AG04450 (cell line): ENCODE measurements at regions not wholly inside any gene's neighbourhood (a gene's known extent, or its start where the extent isn't known, plus 50 kb on each side); places are given as distances from the start of the nearest gene placed in this dataset. TPM values are rescaled to one million over a fixed set of nuclear protein-coding genes. Genes with fewer than 3 reads are reported as not detected.

Experiments used
- CTCF ChIA-PET: fragments of 300-600, 350-600 bp; formaldehyde crosslinking; extraction: SDS; loops from one replicate; lab custom pipeline; 2022; ENCODE audit warnings: antibody characterized with exemption, inconsistent platforms; lab: Charles Lee
- POLR2A ChIA-PET: fragments of 350-600 bp; formaldehyde crosslinking; extraction: SDS; loops from one replicate; lab custom pipeline; 2021; ENCODE audit warnings: antibody characterized with exemption, inconsistent platforms; lab: Yijun Ruan, JAX
- DNase-seq: peaks from one replicate; pipeline ENCODE4 v3.0.0-alpha.2; 2011; ENCODE audit warnings: low read depth, low spot score
- H3K27ac ChIP-seq: one replicate; pipeline ENCODE4 v1.5.1; 2012; ENCODE audit warnings: low read depth, low read length, control low read depth
- H3K27me3 ChIP-seq: one replicate; pipeline ENCODE4 v1.6.0; 2012; ENCODE audit warnings: low read length; ENCODE audit not compliant: control insufficient read depth, insufficient read depth
- H3K4me3 ChIP-seq: 2 replicates; pipeline ENCODE4 v1.5.1; 2011; ENCODE audit warnings: mild to moderate bottlenecking, low read depth, low read length, control low read depth
- H3K9me3 ChIP-seq: 2 replicates; pipeline ENCODE4 v1.5.1; 2012; ENCODE audit warnings: low read length; ENCODE audit not compliant: control insufficient read depth, insufficient read depth
- small RNA-seq: library from RNA; depleted of rRNA; stranded (forward); fragments of <200 nt; gene quantifications from one replicate; pipeline ENCODE3, GENCODE V24; 2012; ENCODE audit warnings: low read depth; ENCODE audit not compliant: insufficient read length
- TF ChIP-seq, protein P1 (sequence below): IDR thresholded peaks from 2 replicates; pipeline ENCODE4 v1.5.1; 2011; ENCODE audit warnings: low read depth, low read length, control low read depth, inconsistent platforms

DNA sequence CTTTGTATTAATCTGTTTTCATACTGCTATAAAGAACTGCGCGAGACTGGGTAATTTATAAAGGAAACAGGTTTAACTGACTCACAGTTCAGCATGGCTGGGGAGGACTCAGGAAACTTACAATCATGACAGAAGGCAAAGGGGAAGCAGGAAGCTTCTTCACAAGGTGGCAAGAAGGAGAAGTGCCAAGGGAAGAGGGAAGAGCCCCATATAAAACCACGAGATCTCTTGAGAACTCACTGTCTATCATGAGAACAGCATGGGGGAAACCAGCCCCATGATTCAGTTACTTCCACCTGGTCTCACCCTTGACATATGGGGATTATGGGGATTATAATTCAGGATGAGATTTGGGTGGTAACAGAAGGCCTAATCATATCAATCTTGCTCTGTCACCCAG, 60.9 kb upstream of the CHD1 start:
- ChIA-PET POLR2A (no interaction called here), CTCF (interaction anchor here (0.6 kb wide), 1 partner anchor 88 kb away, joined by 3 read pairs; no protein-coding TSS in a partner anchor)
- TF ChIP-seq, protein P1, sequence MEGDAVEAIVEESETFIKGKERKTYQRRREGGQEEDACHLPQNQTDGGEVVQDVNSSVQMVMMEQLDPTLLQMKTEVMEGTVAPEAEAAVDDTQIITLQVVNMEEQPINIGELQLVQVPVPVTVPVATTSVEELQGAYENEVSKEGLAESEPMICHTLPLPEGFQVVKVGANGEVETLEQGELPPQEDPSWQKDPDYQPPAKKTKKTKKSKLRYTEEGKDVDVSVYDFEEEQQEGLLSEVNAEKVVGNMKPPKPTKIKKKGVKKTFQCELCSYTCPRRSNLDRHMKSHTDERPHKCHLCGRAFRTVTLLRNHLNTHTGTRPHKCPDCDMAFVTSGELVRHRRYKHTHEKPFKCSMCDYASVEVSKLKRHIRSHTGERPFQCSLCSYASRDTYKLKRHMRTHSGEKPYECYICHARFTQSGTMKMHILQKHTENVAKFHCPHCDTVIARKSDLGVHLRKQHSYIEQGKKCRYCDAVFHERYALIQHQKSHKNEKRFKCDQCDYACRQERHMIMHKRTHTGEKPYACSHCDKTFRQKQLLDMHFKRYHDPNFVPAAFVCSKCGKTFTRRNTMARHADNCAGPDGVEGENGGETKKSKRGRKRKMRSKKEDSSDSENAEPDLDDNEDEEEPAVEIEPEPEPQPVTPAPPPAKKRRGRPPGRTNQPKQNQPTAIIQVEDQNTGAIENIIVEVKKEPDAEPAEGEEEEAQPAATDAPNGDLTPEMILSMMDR = no peak
- DNase-seq = no peak
- no peaks in the 10 kb centered on the region for H3K27me3 ChIP-seq
- H3K27ac ChIP-seq = no peak overlapping the region
- H3K4me3 ChIP-seq = no peak overlapping the region
- H3K9me3 ChIP-seq = no peaks in the 10 kb centered on the region

DNA sequence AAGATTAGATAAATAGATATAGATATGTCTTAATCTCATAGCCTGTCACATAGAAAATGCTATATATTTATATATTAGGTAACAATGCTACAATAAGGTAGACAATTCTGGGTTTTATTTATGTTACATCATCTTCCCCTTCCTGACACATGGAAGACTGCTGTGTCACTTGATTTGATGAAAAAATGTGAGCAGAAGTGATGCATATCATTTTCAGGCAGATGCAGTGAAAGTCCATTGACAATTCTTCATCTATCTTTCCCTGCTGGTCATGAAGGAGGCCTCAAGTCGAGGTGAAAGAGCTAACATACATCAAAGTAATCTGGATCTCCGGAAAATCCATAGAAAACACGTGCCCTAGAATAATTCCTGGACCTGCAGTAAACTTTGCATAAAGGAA, 57.8 kb upstream of the CHD1 start:
- Histone ChIP-seq H3K9me3 (no peaks in the 10 kb centered on the region), H3K27ac (no peak overlapping the region), H3K27me3 (no peaks in the 10 kb centered on the region), H3K4me3 (no peak overlapping the region)
- no peak for DNase-seq
- CTCF ChIA-PET = no interaction called here
- TF ChIP-seq, protein P1 = no peak
- POLR2A ChIA-PET = no interaction called here

DNA sequence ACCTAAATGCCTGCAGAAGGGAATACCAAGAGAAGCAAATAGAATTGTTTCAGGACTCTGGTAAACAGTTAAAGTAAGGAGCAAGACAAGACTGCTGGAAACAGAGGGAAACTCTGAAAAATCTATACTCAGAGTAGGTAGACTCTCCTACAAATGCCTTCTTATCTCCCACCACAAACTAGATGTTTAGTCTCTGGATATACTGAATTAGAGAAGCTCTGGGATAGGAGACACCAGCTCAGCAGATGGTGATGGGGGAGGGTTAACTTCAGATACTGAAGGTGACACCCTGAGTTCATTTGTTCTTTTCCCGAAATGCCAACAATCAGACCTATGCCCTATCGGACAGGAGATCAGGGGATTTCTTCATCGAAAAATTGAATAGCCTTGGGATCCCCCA, 54.1 kb upstream of the CHD1 start:
- ChIA-PET POLR2A (no interaction called here), CTCF (no interaction called here)
- no peak for DNase-seq

More for the DNA sequence above, 54.1 kb upstream of the CHD1 start:
- H3K27me3 ChIP-seq = no peaks in the 10 kb centered on the region
- H3K27ac ChIP-seq = no peak overlapping the region
- TF ChIP-seq, protein P1 = no peak
- no peak overlapping the region for H3K4me3 ChIP-seq
- no peaks in the 10 kb centered on the region for H3K9me3 ChIP-seq

Small RNAs in the stretch of these regions (small RNA-seq; reads per million reads assigned to genes)
- gene MTND4LP5 = not detected
- not detected for gene RF00019
- not detected for gene RNU6-1119P
